CD4-positive, CD25-positive, alpha-beta regulatory T cell (primary cell): ENCODE measurements at regions not wholly inside any gene's neighbourhood (a gene's known extent, or its start where the extent isn't known, plus 50 kb on each side); places are given as distances from the start of the nearest gene placed in this dataset.
"Not testable (repeated sequence)": the region's sequence is repeated elsewhere in the genome, so short reads cannot be mapped to it uniquely, and the experiment has no call there.

Experiments
- ATAC-seq, 2 donors: fragments of 150-1000 bp; cut with Tn5 transposase; one replicate each; pipeline ENCODE4 v1.10.0; 2021; ENCODE audit warnings: low read depth in 2 of 2, moderate number of reproducible peaks in 2 of 2, moderate library complexity in 1 of 2
- DNase-seq, 3 donors: peaks; one replicate each; pipeline versions ENCODE4 v3.0.0 to v3.0.0-alpha.2; 2012 to 2022; ENCODE audit warnings: mixed read lengths in 1 of 3
- H3K27ac ChIP-seq: one replicate; pipeline ENCODE4 v1.7.0; 2013; ENCODE audit warnings: mild to moderate bottlenecking, low read length; ENCODE audit not compliant: insufficient read depth, poor library complexity, severe bottlenecking
- H3K27me3 ChIP-seq: one replicate; pipeline ENCODE4 v1.7.0; 2013; ENCODE audit warnings: low read length; ENCODE audit not compliant: control insufficient read depth, insufficient read depth
- H3K36me3 ChIP-seq: one replicate; pipeline ENCODE4 v1.7.0; 2013; ENCODE audit warnings: mild to moderate bottlenecking, low read length, moderate library complexity; ENCODE audit not compliant: control insufficient read depth, insufficient read depth
- H3K4me1 ChIP-seq: 2 replicates; pipeline ENCODE4 v1.7.0; 2013; ENCODE audit warnings: mild to moderate bottlenecking, low read length; ENCODE audit not compliant: insufficient read depth, control insufficient read depth, poor library complexity, severe bottlenecking
- H3K4me3 ChIP-seq: one replicate; pipeline ENCODE4 v1.7.0; 2013; ENCODE audit warnings: low read depth, mild to moderate bottlenecking, low read length, moderate library complexity
- H3K9me3 ChIP-seq, 2 experiments: 1 replicate in 1 of 2; 2 replicates in 1 of 2; pipeline ENCODE4 v1.7.0; 2013; ENCODE audit warnings: low read length in 2 of 2, mild to moderate bottlenecking in 1 of 2, moderate library complexity in 1 of 2; ENCODE audit not compliant: control insufficient read depth in 2 of 2
- H3K27ac Mint-ChIP-seq, 3 donors: one replicate each; pipeline ENCODE4 v1.8.0; 2020 to 2022; ENCODE audit warnings: mild to moderate bottlenecking in 3 of 3, mixed read lengths in 3 of 3, moderate library complexity in 2 of 3
- H3K27me3 Mint-ChIP-seq: one replicate; pipeline ENCODE4 v1.8.0; 2022; ENCODE audit warnings: mild to moderate bottlenecking, mixed read lengths
- H3K36me3 Mint-ChIP-seq: one replicate; pipeline ENCODE4 v1.8.0; 2020; ENCODE audit warnings: mixed read lengths
- H3K4me1 Mint-ChIP-seq, 4 donors: one replicate each; pipeline ENCODE4 v1.8.0; 2020 to 2022; ENCODE audit warnings: mixed read lengths in 4 of 4, mild to moderate bottlenecking in 1 of 4
- H3K4me3 Mint-ChIP-seq, 4 donors: one replicate each; pipeline ENCODE4 v1.8.0; 2020 to 2022; ENCODE audit warnings: mild to moderate bottlenecking in 4 of 4, mixed read lengths in 4 of 4, moderate library complexity in 3 of 4
- H3K9me3 Mint-ChIP-seq, 7 donors: one replicate each; pipeline ENCODE4 v1.8.0; 2020 to 2022; ENCODE audit warnings: mixed read lengths in 7 of 7, mild to moderate bottlenecking in 3 of 7, moderate library complexity in 2 of 7

DNA sequence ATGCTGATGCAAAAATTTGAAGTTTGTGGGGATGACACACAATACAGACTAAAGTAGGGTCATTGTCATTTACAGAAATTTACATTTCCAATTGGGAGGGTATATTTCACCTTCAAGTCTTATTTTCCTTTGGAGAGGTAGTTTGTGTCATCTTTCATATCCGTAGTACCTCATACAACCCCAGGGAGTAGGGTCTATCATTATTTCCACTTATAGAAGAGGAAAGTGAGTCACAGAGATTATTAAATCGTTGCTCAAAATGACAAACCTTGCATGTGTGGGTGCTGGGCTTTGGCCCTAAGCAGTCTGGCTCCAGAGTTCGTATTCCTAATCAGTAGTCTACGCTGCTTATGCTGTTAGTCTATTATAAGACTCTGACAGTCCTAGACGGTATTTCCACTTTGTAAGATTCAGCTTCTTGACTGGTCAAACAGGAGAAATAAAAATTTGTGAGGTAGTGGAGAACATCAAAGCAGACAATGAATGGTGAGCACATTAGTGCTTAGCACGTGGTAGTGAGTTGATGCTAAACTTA lies 516.5 kb downstream of the PCDH7 start:
- peaks cover 2 to 9% of the 10 kb centered on the region in 2 experiments for H3K9me3 ChIP-seq
- Mint-ChIP-seq H3K4me3 (no peak overlapping the region), H3K27me3 (no peaks in the 10 kb centered on the region), H3K36me3 (no peaks in the 10 kb centered on the region), H3K27ac (no peak overlapping the region), H3K9me3 (peaks cover 2 to 30% (median 7%) of the 10 kb centered on the region in 7 donors), H3K4me1 (no peaks in the 10 kb centered on the region)
- H3K36me3 ChIP-seq, result no peaks in the 10 kb centered on the region
- H3K4me3 ChIP-seq, result no peak overlapping the region
- no peaks in the 10 kb centered on the region for H3K27me3 ChIP-seq
- no peak overlapping the region for H3K27ac ChIP-seq
- no peaks in the 10 kb centered on the region for H3K4me1 ChIP-seq
- ATAC-seq, result no peak
- DNase-seq, result no peak

DNA sequence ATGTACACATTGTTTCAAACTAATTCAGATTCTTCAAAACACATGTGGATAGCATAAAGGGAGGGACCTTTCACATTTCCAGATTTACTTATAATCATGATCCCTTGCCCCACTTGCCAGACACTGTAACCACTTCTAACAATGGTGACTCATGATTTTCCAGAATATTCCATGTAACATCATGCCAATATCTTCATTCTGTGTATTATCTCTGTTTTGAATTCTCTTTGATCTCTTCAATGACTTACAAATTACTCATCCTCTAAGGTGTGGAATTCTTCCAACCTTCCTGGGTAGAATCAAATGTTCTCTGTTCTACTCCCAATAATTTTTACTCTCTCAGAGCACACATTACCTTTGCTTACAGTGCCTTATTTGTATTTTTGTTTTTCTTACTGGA lies 517.1 kb downstream of the PCDH7 start:
- no peaks in the 10 kb centered on the region for H3K27me3 Mint-ChIP-seq
- no peak overlapping the region for H3K4me3 ChIP-seq
- no peak overlapping the region for H3K4me3 Mint-ChIP-seq
- peaks cover 2 to 26% (median 9%) of the 10 kb centered on the region in 7 donors for H3K9me3 Mint-ChIP-seq
- no peaks in the 10 kb centered on the region for H3K36me3 ChIP-seq
- no peaks in the 10 kb centered on the region for H3K27me3 ChIP-seq
- H3K4me1 ChIP-seq, result no peaks in the 10 kb centered on the region
- no peak overlapping the region for H3K27ac Mint-ChIP-seq
- DNase-seq, result no peak
- H3K36me3 Mint-ChIP-seq, result no peaks in the 10 kb centered on the region
- H3K27ac ChIP-seq, result no peak overlapping the region
- H3K4me1 Mint-ChIP-seq, result no peaks in the 10 kb centered on the region
- no peak for ATAC-seq
- peaks cover 2 to 13% of the 10 kb centered on the region in 2 experiments for H3K9me3 ChIP-seq

DNA sequence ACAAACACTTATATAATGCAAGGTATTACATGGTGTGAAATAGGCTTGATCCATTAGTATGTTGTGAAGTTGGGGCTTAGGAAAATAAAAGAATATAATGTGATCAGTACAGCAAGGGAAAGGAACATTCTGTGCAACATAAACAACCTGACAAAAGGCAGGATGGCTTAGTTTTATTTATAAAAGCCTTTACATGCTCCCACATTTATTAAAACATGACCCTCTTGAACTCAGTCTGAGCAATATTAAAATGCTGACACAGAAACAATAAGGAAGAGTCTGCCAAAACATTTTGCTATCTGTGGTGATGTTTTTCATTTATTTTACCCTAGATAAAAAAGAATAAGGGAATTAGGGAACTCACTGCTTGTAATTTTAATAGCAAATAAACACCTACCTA lies 519.7 kb downstream of the PCDH7 start:
- no peaks in the 10 kb centered on the region for H3K36me3 ChIP-seq
- H3K27me3 ChIP-seq, result no peaks in the 10 kb centered on the region
- Mint-ChIP-seq H3K4me3 (no peak overlapping the region), H3K27ac (no peak overlapping the region), H3K4me1 (no peaks in the 10 kb centered on the region), H3K36me3 (no peaks in the 10 kb centered on the region), H3K27me3 (no peaks in the 10 kb centered on the region), H3K9me3 (peaks cover 2 to 17% (median 6%) of the 10 kb centered on the region in 7 donors)
- H3K4me3 ChIP-seq, result no peak overlapping the region
- H3K9me3 ChIP-seq, result peaks cover 2 to 23% of the 10 kb centered on the region in 2 experiments
- DNase-seq, result no peak
- no peak overlapping the region for H3K27ac ChIP-seq
- H3K4me1 ChIP-seq, result no peaks in the 10 kb centered on the region
- no peak for ATAC-seq

DNA sequence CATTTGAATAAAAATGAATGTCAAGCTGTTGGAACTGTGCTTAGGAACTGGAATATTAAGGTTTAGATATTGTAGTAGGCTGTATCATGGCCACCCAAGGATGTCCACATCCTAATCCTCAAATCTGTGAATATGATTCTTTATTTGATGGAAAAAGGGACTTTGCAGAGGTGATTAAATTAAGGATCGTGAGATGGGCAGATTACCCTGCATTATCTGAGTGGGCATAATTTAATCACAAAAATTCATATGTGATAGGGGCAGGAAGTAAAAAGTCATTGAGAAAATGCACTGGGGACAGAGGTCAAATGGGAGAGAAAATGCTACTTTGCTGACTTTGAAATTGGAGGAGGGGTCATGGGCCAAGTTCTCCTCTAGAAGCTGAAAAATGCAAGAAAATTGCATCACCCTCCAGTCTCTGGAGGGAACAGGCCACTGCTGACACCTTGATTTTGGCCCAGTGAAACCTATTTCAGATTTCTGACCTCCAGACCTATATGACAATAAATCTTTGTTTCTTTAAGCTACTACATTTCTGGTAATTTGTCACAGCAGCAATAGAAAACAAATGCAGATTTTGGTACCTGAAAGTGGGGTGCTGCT lies 521.4 kb downstream of the PCDH7 start:
- Mint-ChIP-seq H3K4me3 (no peak overlapping the region), H3K36me3 (no peaks in the 10 kb centered on the region), H3K4me1 (no peaks in the 10 kb centered on the region), H3K27me3 (no peaks in the 10 kb centered on the region), H3K9me3 (peaks cover 2 to 27% (median 10%) of the 10 kb centered on the region in 7 donors), H3K27ac (no peak overlapping the region)
- ATAC-seq (no peak), DNase-seq (no peak)
- Histone ChIP-seq H3K9me3 (peaks cover 4 to 19% of the 10 kb centered on the region in 2 experiments), H3K4me1 (no peaks in the 10 kb centered on the region), H3K4me3 (no peak overlapping the region), H3K27ac (no peak overlapping the region), H3K36me3 (no peaks in the 10 kb centered on the region), H3K27me3 (no peaks in the 10 kb centered on the region)

DNA sequence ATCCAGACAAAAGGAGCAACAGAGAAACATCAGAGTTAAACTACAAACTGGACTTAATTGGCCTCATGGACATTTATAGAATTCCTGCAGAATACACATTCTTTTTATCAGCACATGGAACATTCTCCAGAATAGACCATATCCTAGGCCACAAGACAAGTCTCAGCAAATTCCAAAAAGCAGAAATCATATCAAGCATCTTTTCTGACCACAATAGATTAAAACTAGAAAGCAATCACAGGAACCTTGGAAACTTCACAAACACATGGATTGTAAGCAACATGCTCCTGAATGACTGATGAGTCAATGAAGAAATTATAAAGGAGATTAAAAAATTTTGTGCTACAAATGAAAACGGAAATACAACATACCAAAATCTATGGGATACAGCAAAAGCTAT lies 526.7 kb downstream of the PCDH7 start:
- Mint-ChIP-seq H3K9me3 (peaks cover 6 to 32% (median 14%) of the 10 kb centered on the region in 7 donors), H3K4me3 (no peak overlapping the region), H3K27me3 (no peaks in the 10 kb centered on the region), H3K27ac (no peak overlapping the region), H3K4me1 (no peaks in the 10 kb centered on the region), H3K36me3 (no peaks in the 10 kb centered on the region)
- Histone ChIP-seq H3K36me3 (no peaks in the 10 kb centered on the region), H3K27ac (no peak overlapping the region), H3K9me3 (peaks cover 2 to 13% of the 10 kb centered on the region in 2 experiments), H3K4me3 (no peak overlapping the region), H3K4me1 (no peaks in the 10 kb centered on the region), H3K27me3 (no peaks in the 10 kb centered on the region)
- no peak for ATAC-seq
- no peak for DNase-seq

DNA sequence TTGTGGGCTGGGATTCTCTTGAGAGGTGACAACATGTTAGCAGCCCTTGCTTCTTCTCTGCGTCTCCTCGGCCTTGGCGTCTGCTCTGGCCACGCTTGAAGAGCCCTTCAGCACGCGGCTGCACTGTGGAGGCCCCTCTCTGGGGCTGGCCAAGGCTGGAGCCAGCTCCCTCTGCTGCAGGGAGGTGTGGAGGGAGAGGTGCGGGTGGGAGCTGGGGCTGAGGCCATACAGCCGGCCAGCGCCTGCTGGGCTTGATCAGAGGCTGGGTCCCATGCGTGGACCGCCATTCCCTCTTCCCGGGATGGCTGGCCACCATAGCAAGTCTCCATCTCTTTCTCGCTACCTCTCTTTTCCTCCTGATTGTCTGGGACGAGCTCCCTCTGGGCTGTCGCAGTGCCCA lies 539.0 kb downstream of the PCDH7 start:
- Mint-ChIP-seq H3K27me3 (no peaks in the 10 kb centered on the region), H3K36me3 (no peaks in the 10 kb centered on the region), H3K4me1 (no peaks in the 10 kb centered on the region), H3K4me3 (no peak overlapping the region), H3K9me3 (peaks cover 0 to 14% (median 11%) of the 10 kb centered on the region in 7 donors), H3K27ac (no peak overlapping the region)
- DNase-seq (no peak), ATAC-seq (no peak)
- Histone ChIP-seq H3K9me3 (peaks cover 0 to 3% of the 10 kb centered on the region in 2 experiments), H3K27me3 (no peaks in the 10 kb centered on the region), H3K36me3 (no peaks in the 10 kb centered on the region), H3K27ac (no peak overlapping the region), H3K4me1 (no peaks in the 10 kb centered on the region), H3K4me3 (no peak overlapping the region)

DNA sequence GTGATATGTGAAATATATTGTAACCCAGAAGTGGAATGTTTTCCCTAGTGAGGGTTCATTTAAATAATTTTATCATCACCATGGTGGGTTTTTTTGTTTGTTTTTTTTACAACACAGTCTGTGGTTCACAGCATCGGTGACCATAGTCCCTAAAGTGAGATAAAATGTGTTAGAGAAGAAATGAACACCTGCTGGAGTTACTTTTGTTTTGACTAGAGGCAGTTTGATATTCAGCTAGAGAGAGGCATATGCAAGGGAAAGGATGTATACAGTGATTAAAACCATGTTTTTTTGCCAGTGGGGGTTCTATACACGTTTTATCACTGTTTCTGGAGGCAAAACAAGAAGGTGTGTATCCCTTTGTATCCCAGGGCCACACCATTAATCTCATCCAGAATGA lies 541.5 kb downstream of the PCDH7 start:
- Histone ChIP-seq H3K36me3 (no peaks in the 10 kb centered on the region), H3K4me3 (no peak overlapping the region), H3K9me3 (peaks cover 0 to 4% of the 10 kb centered on the region in 2 experiments), H3K27ac (no peak overlapping the region), H3K27me3 (no peaks in the 10 kb centered on the region), H3K4me1 (no peaks in the 10 kb centered on the region)
- no peak overlapping the region for H3K27ac Mint-ChIP-seq
- no peaks in the 10 kb centered on the region for H3K27me3 Mint-ChIP-seq
- ATAC-seq, result no peak
- peaks cover 1 to 21% (median 8%) of the 10 kb centered on the region in 7 donors for H3K9me3 Mint-ChIP-seq
- H3K36me3 Mint-ChIP-seq, result no peaks in the 10 kb centered on the region
- no peak for DNase-seq
- H3K4me1 Mint-ChIP-seq, result no peaks in the 10 kb centered on the region
- no peak overlapping the region for H3K4me3 Mint-ChIP-seq

DNA sequence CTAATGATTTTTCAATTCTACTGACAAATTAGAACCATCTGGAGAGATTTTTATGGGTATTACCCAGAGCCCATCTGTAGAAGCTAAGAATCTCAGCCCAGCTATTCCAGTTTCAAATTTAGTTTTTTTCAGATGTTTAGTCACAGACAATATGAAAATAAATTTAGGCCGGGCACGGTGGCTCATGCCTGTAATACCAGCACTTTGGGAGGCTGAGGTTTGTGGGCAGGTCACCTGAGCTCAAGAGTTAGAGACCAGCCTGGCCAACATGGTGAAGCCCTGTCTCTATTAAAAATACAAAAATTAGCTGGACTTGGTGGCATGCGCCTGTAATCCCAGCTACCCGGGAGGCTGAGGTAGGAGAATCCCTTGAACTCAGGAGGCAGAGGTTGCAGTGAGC lies 545.9 kb downstream of the PCDH7 start:
- H3K4me1 Mint-ChIP-seq, H3K36me3 Mint-ChIP-seq, DNase-seq, ATAC-seq, H3K27me3 ChIP-seq, H3K27ac ChIP-seq, H3K9me3 ChIP-seq, H3K27ac Mint-ChIP-seq, H3K4me3 ChIP-seq, H3K27me3 Mint-ChIP-seq, H3K4me3 Mint-ChIP-seq, H3K36me3 ChIP-seq, H3K4me1 ChIP-seq: not testable (repeated sequence)
- H3K9me3 Mint-ChIP-seq, result peaks cover 2 to 24% (median 10%) of the 10 kb centered on the region in 7 donors
